ENCODE measurements at regions not wholly inside any gene's neighbourhood (a gene's known extent, or its start where the extent isn't known, plus 50 kb on each side); places are given as distances from the start of the nearest gene placed in this dataset.
"Not testable (repeated sequence)": the region's sequence is repeated elsewhere in the genome, so short reads cannot be mapped to it uniquely, and the experiment has no call there.

- POLR2A ChIA-PET = no interaction called here
- Histone ChIP-seq H3K4me1 (no peaks in the 10 kb centered on the region), H3K4me3 (no peak overlapping the region), H3K27ac (no peak overlapping the region), H3K9me3 (no peaks in the 10 kb centered on the region), H3K4me2 (no peak overlapping the region)
- CTCF ChIA-PET = no interaction called here
- 0% methylated on average over 3 of the region's 3 CpGs for WGBS (ENCODE audit: missing lambda C conversion rate)
- TF ChIP-seq ZC3H11A (IDR thresholded peaks at IDR 0.05) = no peak
- TF ChIP-seq RCOR1 (IDR thresholded peaks at IDR 0.05; ENCODE audit: low read depth, low read length) = no peak
- TF ChIP-seq KDM5A (IDR thresholded peaks at IDR 0.05) = no peak
- no peak for TF ChIP-seq MAX (IDR thresholded peaks at IDR 0.05)
- TF ChIP-seq HMGXB4 (CRISPR knock-in tag; IDR thresholded peaks at IDR 0.05; ENCODE audit: borderline replicate concordance) = no peak
- ATAC-seq (no peak), FAIRE-seq (no peak), DNase-seq (ENCODE audit: low read depth in 1 of 2, low spot score in 1 of 2) (no peak)
These were observed 212.2 kb downstream of the FAM181B start for GRCh38 chr11:82521427-82521826.

GRCh38 chr11:82507288-82507687 is 226.4 kb downstream of the FAM181B start:
- no peak for DNase-seq (ENCODE audit: low read depth in 1 of 2, low spot score in 1 of 2)
- Histone ChIP-seq H3K4me3 (no peak overlapping the region), H3K27ac (no peak overlapping the region), H3K4me2 (no peak overlapping the region), H3K4me1 (no peaks in the 10 kb centered on the region), H3K9me3 (no peaks in the 10 kb centered on the region)
- TF ChIP-seq FOXS1 (CRISPR knock-in tag; IDR thresholded peaks at IDR 0.05) (no peak), MAFK (IDR thresholded peaks at IDR 0.05; ENCODE audit: partially characterized antibody) (no peak), E2F6 (IDR thresholded peaks at IDR 0.05; ENCODE audit: borderline replicate concordance, low read depth) (no peak), POLR2A (IDR thresholded peaks at IDR 0.05; ENCODE audit: low read length) (no peak), POLR2AphosphoS2 (conservative IDR thresholded peaks at IDR 0.05; ENCODE audit: low read length) (no peak), FOSB (CRISPR knock-in tag; IDR thresholded peaks at IDR 0.05) (no peak), HOXA7 (CRISPR knock-in tag; IDR thresholded peaks at IDR 0.05) (no peak), ZFP36 (IDR thresholded peaks at IDR 0.05; ENCODE audit: borderline replicate concordance, partially characterized antibody) (no peak), ESRRA (IDR thresholded peaks at IDR 0.05; ENCODE audit: borderline replicate concordance, low read length) (no peak), FOSL2 (IDR thresholded peaks at IDR 0.05) (no peak), FOSL2 (CRISPR knock-in tag; IDR thresholded peaks at IDR 0.05) (no peak), CTCF (IDR thresholded peaks at IDR 0.05) (no peak), NR3C1 (IDR thresholded peaks at IDR 0.05) (no peak), PBX3 (IDR thresholded peaks at IDR 0.05) (no peak), RAD21 (conservative IDR thresholded peaks at IDR 0.05 in 1 of 2, IDR thresholded peaks at IDR 0.05 in 1 of 2) (no peak)
- no peak for FAIRE-seq
- ChIA-PET POLR2A (no interaction called here), CTCF (interaction anchor here (1.5 kb wide), 1 partner anchor 11 kb away, joined by 3 read pairs; no protein-coding TSS in a partner anchor)
- 10% methylated on average over 6 of the region's 6 CpGs for WGBS (ENCODE audit: missing lambda C conversion rate)
- ATAC-seq = no peak

GRCh38 chr11:82505379-82505778 is 228.3 kb downstream of the FAM181B start:
- CTCF ChIA-PET = no interaction called here
- ATAC-seq (no peak), FAIRE-seq (no peak), DNase-seq (ENCODE audit: low read depth in 1 of 2, low spot score in 1 of 2) (no peak)
- H3K4me3 ChIP-seq = no peak overlapping the region
- no peaks in the 10 kb centered on the region for H3K9me3 ChIP-seq
- WGBS (ENCODE audit: missing lambda C conversion rate) = 5% methylated on average over 3 of the region's 3 CpGs
- H3K27ac ChIP-seq = no peak overlapping the region
- POLR2A ChIA-PET = no interaction called here
- H3K4me1 ChIP-seq = no peaks in the 10 kb centered on the region
- H3K4me2 ChIP-seq = no peak overlapping the region
- TF ChIP-seq JUNB (IDR thresholded peaks at IDR 0.05) (no peak), ELK1 (IDR thresholded peaks at IDR 0.05; ENCODE audit: low read depth, low read length) (no peak), CHD4 (IDR thresholded peaks at IDR 0.05; ENCODE audit: borderline replicate concordance) (no peak), CBX8 (IDR thresholded peaks at IDR 0.05) (no peak), CHD2 (IDR thresholded peaks at IDR 0.05; ENCODE audit: low read length, partially characterized antibody) (no peak)

GRCh38 chr11:82501174-82501573 is 232.5 kb downstream of the FAM181B start:
- H3K27ac ChIP-seq; DNase-seq (ENCODE audit: low read depth in 1 of 2, low spot score in 1 of 2); POLR2A ChIA-PET; ATAC-seq; H3K4me2 ChIP-seq; H3K4me1 ChIP-seq; H3K4me3 ChIP-seq; CTCF ChIA-PET; H3K9me3 ChIP-seq; FAIRE-seq: not testable (repeated sequence)
- WGBS (ENCODE audit: missing lambda C conversion rate) = 10% methylated on average over 2 of the region's 26 CpGs
